ENCODE measurements at regions not wholly inside any gene's neighbourhood (a gene's known extent, or its start where the extent isn't known, plus 50 kb on each side); places are given as distances from the start of the nearest gene placed in this dataset.

- no peak for TF ChIP-seq CTCF (IDR thresholded peaks at IDR 0.05)
- H3K4me3 ChIP-seq, result no peak overlapping the region
- no peak for DNase-seq (ENCODE audit: low spot score)
- no peak overlapping the region for H3K27ac ChIP-seq
Observed at GRCh38 chr11:80157447-80157846, 716.6 kb upstream of the TENM4 start.

DNA sequence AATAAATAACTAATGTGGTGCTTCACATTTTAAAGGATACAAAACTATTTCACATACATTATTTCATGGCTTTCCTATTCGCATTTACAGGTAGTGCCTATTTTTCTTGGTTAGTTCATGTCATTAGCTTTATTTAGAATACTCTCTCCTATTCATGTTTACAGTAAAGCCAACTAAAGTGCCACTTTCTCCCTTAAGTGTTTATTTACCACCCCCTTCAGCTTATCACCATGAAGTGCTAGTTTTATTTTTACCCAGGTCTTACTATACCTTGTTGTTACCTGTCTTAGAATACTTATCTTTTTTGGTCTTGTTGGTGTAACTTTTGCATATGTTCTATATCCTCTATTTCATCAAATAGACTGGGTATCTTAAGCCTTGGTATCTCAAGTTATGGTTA lies 715.2 kb upstream of the TENM4 start:
- no peak for TF ChIP-seq CTCF (IDR thresholded peaks at IDR 0.05)

GRCh38 chr11:80155412-80156017 lies 714.7 kb upstream of the TENM4 start:
- no peak overlapping the region for H3K4me3 ChIP-seq
- no peak for TF ChIP-seq CTCF (IDR thresholded peaks at IDR 0.05)
- no peak for DNase-seq (ENCODE audit: low spot score)

More for the DNA sequence above, 715.2 kb upstream of the TENM4 start:
- no peak overlapping the region for H3K27ac ChIP-seq
- no peak for DNase-seq (ENCODE audit: low spot score)
- no peak overlapping the region for H3K4me3 ChIP-seq

GRCh38 chr11:80146232-80146631 lies 705.4 kb upstream of the TENM4 start:
- no peak overlapping the region for H3K4me3 ChIP-seq
- no peak for TF ChIP-seq CTCF (IDR thresholded peaks at IDR 0.05)
- no peak overlapping the region for H3K27ac ChIP-seq
- no peak for DNase-seq (ENCODE audit: low spot score)

More at GRCh38 chr11:80155412-80156017, 714.7 kb upstream of the TENM4 start:
- no peak overlapping the region for H3K27ac ChIP-seq

- DNase-seq (ENCODE audit: low spot score), result no peak
- no peak overlapping the region for H3K27ac ChIP-seq
- no peak for TF ChIP-seq CTCF (IDR thresholded peaks at IDR 0.05)
- H3K4me3 ChIP-seq, result no peak overlapping the region
Observed at GRCh38 chr11:80144897-80145594, 704.2 kb upstream of the TENM4 start.

DNA sequence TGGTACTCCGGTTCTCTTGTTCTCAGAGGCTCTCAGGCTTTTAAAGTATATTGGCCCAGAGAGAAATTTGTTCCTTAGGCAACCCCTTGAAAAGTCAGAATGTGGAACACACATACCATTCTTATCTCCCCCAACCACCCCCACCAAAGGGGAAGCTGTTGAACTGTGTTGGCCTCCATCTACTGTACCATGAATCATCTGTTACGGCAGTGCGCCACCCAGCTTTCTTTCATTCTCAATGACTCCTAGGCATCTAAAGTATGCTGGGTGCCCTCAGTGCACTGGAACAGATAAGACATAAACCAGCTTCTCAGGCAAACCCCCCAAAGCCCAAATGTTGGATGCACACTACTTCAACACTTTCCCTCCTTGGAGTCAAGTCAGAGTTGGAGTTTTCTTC lies 696.2 kb upstream of the TENM4 start:
- DNase-seq (ENCODE audit: low spot score), result no peak
- no peak for TF ChIP-seq CTCF (IDR thresholded peaks at IDR 0.05)
- no peak overlapping the region for H3K4me3 ChIP-seq

DNA sequence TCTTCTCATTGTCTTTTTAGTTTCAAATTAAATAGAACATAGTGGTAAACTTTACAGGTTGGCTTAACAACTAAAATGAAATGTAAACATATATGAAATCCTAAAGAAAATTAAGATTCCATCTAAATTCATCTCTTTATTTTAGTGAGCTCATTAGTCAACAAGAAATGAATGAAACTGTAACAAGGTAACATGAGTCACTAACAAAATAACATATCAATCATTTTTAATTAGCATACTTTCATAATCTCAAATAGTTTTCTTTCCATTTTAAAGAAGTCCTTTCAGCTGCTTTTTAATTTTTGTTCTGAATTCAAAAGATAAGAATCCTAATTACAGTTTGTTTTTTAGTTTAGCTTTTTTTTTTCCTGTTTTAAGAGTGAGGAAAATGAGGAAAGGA lies 688.6 kb upstream of the TENM4 start:
- Histone ChIP-seq H3K27ac (no peak overlapping the region), H3K4me3 (no peak overlapping the region)
- no peak for DNase-seq (ENCODE audit: low spot score)

More for the DNA sequence above, 696.2 kb upstream of the TENM4 start:
- H3K27ac ChIP-seq, result no peak overlapping the region

More for the DNA sequence above, 688.6 kb upstream of the TENM4 start:
- no peak for TF ChIP-seq CTCF (IDR thresholded peaks at IDR 0.05)

Data from coronary artery (tissue), 2 donors.